SU-DHL-6 (cell line): ENCODE measurements at regions not wholly inside any gene's neighbourhood (a gene's known extent, or its start where the extent isn't known, plus 50 kb on each side); places are given as distances from the start of the nearest gene placed in this dataset.

Experiments
- CTCF ChIP-seq: fragments of 200-600 bp; sonication (generic); IDR thresholded peaks from one replicate; pipeline ENCODE4 v1.5.1; 2017; ENCODE audit warnings: antibody characterized with exemption, mild to moderate bottlenecking, low read length, moderate library complexity; ENCODE audit not compliant: insufficient read depth, poor library complexity, severe bottlenecking
- EZH2phosphoT487 ChIP-seq: fragments of 200-600 bp; sonication (generic), shearing (Covaris generic); conservative IDR thresholded peaks from 2 replicates; pipeline ENCODE4 v1.6.1; 2018; ENCODE audit warnings: mild to moderate bottlenecking, antibody characterized with exemption, low read length, moderate library complexity, mixed read lengths

- TF ChIP-seq CTCF (no peak), EZH2phosphoT487 (no peak)
Observed at GRCh38 chr2:161032635-161033034, 127.6 kb upstream of the TANK start.
